PC-3 (cell line): ENCODE measurements at regions not wholly inside any gene's neighbourhood (a gene's known extent, or its start where the extent isn't known, plus 50 kb on each side); places are given as distances from the start of the nearest gene placed in this dataset.

Experiments used
- EZH2 ChIP-seq: fragments of 300-600 bp; sonication (generic); IDR thresholded peaks from one replicate; pipeline ENCODE4 v1.6.1; 2017; ENCODE audit warnings: antibody characterized with exemption, mild to moderate bottlenecking, low read length; ENCODE audit not compliant: unreplicated experiment
- EZH2phosphoT487 ChIP-seq: fragments of 300-600 bp; sonication (generic); IDR thresholded peaks from 2 replicates; pipeline ENCODE4 v1.6.1; 2018; ENCODE audit warnings: mild to moderate bottlenecking, antibody characterized with exemption, low read length, borderline replicate concordance

- TF ChIP-seq EZH2 (no peak), EZH2phosphoT487 (no peak)
Measured at GRCh38 chr5:116381201-116381600, 193.4 kb downstream of the SEMA6A start.
